ENCODE measurements at regions not wholly inside any gene's neighbourhood (a gene's known extent, or its start where the extent isn't known, plus 50 kb on each side); places are given as distances from the start of the nearest gene placed in this dataset.

DNA sequence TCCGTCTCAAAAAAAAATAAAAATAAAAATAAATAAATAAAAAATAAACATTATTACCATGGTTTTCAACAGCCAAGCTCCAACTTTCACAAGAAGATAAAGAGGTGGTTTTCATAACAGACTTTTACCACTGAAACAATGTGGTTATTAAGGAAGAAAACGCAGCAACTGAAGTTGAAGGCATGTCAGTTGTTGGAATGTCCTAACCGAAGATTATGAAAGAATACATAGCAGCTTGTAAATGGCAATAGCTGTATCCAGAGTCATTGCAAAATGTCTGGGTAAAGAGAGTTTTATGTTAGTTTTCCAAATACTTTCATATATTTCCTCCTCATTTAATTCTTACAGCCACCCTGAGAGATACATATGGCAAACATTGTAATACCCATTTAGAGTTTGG is 161.6 kb upstream of the MARCKS start:
- H2AFZ ChIP-seq (ENCODE audit: low read length): no peak overlapping the region

DNA sequence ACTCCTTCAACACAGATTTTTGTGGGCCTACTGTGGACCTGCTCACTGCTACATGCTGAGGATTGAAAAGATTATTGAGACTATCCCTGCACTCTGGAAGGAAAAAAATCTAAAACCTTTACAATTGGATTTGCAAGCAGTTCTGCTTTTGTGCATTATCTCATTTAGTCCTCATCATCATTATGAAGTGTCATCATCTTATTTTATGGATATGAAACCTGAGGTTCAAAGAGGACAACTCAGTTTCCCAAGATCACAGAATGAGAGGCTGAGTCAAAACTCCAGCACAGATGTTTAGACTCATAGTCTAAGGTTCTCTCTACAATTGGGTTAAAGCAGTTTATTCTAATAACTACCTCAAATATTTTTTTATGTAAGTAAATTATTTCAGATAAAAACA is 160.2 kb upstream of the MARCKS start:
- no peaks in the 10 kb centered on the region for H3K9me3 ChIP-seq (ENCODE audit: low read length)
- no peak overlapping the region for H3K4me2 ChIP-seq (ENCODE audit: low read length)
- H3K27me3 ChIP-seq (ENCODE audit: insufficient read depth, low read length): no peaks in the 10 kb centered on the region
- no peak overlapping the region for H3K4me3 ChIP-seq (ENCODE audit: low read depth, low read length, poor library complexity, severe bottlenecking)
- no peaks in the 10 kb centered on the region for H3F3A ChIP-seq (ENCODE audit: insufficient read depth, low read length)
- no peaks in the 10 kb centered on the region for H3K36me3 ChIP-seq (ENCODE audit: insufficient read depth, low read length)
- H3K79me2 ChIP-seq (ENCODE audit: insufficient read depth, low read length): no peaks in the 10 kb centered on the region
- H3K9me2 ChIP-seq (ENCODE audit: low read depth, low read length): no peaks in the 10 kb centered on the region
- H3K4me1 ChIP-seq (ENCODE audit: insufficient read depth, low read length, severe bottlenecking): no peaks in the 10 kb centered on the region
- H2AFZ ChIP-seq (ENCODE audit: low read length): no peak overlapping the region
- no peak overlapping the region for H3K27ac ChIP-seq (ENCODE audit: low read depth, low read length, poor library complexity, severe bottlenecking)
- H4K20me1 ChIP-seq (ENCODE audit: insufficient read depth, low read length): no peaks in the 10 kb centered on the region
- TF ChIP-seq, protein P1, sequence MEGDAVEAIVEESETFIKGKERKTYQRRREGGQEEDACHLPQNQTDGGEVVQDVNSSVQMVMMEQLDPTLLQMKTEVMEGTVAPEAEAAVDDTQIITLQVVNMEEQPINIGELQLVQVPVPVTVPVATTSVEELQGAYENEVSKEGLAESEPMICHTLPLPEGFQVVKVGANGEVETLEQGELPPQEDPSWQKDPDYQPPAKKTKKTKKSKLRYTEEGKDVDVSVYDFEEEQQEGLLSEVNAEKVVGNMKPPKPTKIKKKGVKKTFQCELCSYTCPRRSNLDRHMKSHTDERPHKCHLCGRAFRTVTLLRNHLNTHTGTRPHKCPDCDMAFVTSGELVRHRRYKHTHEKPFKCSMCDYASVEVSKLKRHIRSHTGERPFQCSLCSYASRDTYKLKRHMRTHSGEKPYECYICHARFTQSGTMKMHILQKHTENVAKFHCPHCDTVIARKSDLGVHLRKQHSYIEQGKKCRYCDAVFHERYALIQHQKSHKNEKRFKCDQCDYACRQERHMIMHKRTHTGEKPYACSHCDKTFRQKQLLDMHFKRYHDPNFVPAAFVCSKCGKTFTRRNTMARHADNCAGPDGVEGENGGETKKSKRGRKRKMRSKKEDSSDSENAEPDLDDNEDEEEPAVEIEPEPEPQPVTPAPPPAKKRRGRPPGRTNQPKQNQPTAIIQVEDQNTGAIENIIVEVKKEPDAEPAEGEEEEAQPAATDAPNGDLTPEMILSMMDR (IDR thresholded peaks at IDR 0.05; ENCODE audit: low read length): no peak
- TF ChIP-seq EZH2 (IDR thresholded peaks at IDR 0.05; ENCODE audit: borderline replicate concordance, low read length): no peak
- H3K9ac ChIP-seq (ENCODE audit: low read length): no peak overlapping the region

More for the DNA sequence above, 161.6 kb upstream of the MARCKS start:
- TF ChIP-seq, protein P1 (IDR thresholded peaks at IDR 0.05; ENCODE audit: low read length): no peak
- no peak for TF ChIP-seq EZH2 (IDR thresholded peaks at IDR 0.05; ENCODE audit: borderline replicate concordance, low read length)
- Histone ChIP-seq H3K9me2 (ENCODE audit: low read depth, low read length) (no peaks in the 10 kb centered on the region), H3K27me3 (ENCODE audit: insufficient read depth, low read length) (no peaks in the 10 kb centered on the region), H3K9ac (ENCODE audit: low read length) (no peak overlapping the region), H4K20me1 (ENCODE audit: insufficient read depth, low read length) (no peaks in the 10 kb centered on the region), H3K4me1 (ENCODE audit: insufficient read depth, low read length, severe bottlenecking) (no peaks in the 10 kb centered on the region), H3K79me2 (ENCODE audit: insufficient read depth, low read length) (no peaks in the 10 kb centered on the region), H3F3A (ENCODE audit: insufficient read depth, low read length) (no peaks in the 10 kb centered on the region), H3K36me3 (ENCODE audit: insufficient read depth, low read length) (no peaks in the 10 kb centered on the region), H3K27ac (ENCODE audit: low read depth, low read length, poor library complexity, severe bottlenecking) (no peak overlapping the region), H3K4me3 (ENCODE audit: low read depth, low read length, poor library complexity, severe bottlenecking) (no peak overlapping the region), H3K9me3 (ENCODE audit: low read length) (no peaks in the 10 kb centered on the region), H3K4me2 (ENCODE audit: low read length) (no peak overlapping the region)

DNA sequence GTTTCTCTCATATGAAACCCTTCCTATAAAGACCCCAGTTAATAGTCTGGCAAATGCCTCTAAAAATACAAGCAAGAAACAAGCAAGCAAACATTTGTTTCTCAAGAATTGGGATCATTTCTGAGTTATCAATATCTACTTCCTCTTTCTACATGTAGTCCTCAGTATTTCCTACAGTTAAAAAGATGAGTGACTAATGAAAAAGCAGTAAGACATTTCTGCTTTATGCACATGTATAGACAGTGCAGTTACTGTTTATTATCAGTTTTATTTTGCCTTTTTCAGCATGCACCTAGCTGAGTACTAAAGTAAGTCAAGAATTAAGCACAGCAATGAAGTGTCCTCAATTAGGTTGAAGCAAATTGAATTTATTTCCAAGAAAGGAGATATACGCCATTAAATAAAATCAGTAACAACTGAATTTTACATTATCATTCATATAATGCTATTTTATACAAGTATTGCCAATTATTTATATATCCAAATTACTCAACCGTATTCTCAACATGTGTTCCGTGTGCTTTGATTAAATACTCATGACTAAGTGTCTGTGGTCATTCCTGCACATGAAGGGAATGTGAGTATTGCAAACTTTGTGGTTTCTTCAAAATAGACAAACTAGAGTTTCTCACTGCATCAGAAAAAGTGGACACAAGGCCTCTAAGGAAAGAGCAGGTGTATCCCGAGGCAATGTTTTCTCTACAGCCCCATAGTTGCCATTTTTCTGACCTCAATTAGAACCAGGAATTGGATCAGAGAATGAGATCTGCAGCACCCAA is 159.3 kb upstream of the MARCKS start:
- H3K9ac ChIP-seq (ENCODE audit: low read length): no peak overlapping the region
- no peaks in the 10 kb centered on the region for H3K9me3 ChIP-seq (ENCODE audit: low read length)
- H3K36me3 ChIP-seq (ENCODE audit: insufficient read depth, low read length): no peaks in the 10 kb centered on the region
- no peaks in the 10 kb centered on the region for H3F3A ChIP-seq (ENCODE audit: insufficient read depth, low read length)
- no peak overlapping the region for H3K4me3 ChIP-seq (ENCODE audit: low read depth, low read length, poor library complexity, severe bottlenecking)
- TF ChIP-seq EZH2 (IDR thresholded peaks at IDR 0.05; ENCODE audit: borderline replicate concordance, low read length): no peak
- TF ChIP-seq, protein P1 (IDR thresholded peaks at IDR 0.05; ENCODE audit: low read length): no peak
- H3K27ac ChIP-seq (ENCODE audit: low read depth, low read length, poor library complexity, severe bottlenecking): no peak overlapping the region
- H4K20me1 ChIP-seq (ENCODE audit: insufficient read depth, low read length): no peaks in the 10 kb centered on the region
- no peaks in the 10 kb centered on the region for H3K9me2 ChIP-seq (ENCODE audit: low read depth, low read length)
- H2AFZ ChIP-seq (ENCODE audit: low read length): no peak overlapping the region
- no peaks in the 10 kb centered on the region for H3K79me2 ChIP-seq (ENCODE audit: insufficient read depth, low read length)
- no peaks in the 10 kb centered on the region for H3K27me3 ChIP-seq (ENCODE audit: insufficient read depth, low read length)
- no peak overlapping the region for H3K4me2 ChIP-seq (ENCODE audit: low read length)
- H3K4me1 ChIP-seq (ENCODE audit: insufficient read depth, low read length, severe bottlenecking): no peaks in the 10 kb centered on the region
